ENCODE measurements at regions not wholly inside any gene's neighbourhood (a gene's known extent, or its start where the extent isn't known, plus 50 kb on each side); places are given as distances from the start of the nearest gene placed in this dataset.

DNA sequence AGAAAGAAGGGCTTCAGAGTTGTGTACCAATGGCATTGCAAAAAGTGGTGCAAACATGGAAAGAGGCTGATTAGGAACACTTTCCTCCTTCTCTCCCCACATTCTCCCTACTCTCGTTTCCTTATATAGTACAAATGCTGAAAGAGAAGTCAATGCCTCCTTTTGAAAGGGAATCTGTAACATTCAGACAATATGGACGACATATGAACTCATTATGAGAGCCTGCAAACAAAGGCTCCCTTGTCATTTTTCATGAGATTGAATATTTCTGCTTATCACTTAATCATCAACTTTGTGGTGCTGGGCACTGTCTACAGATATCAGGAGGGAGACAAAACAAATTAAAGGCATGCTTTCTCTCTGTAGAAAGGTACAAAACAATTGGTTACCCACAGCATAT, 437.1 kb upstream of the PHF14 start:
- TF ChIP-seq, protein P1, sequence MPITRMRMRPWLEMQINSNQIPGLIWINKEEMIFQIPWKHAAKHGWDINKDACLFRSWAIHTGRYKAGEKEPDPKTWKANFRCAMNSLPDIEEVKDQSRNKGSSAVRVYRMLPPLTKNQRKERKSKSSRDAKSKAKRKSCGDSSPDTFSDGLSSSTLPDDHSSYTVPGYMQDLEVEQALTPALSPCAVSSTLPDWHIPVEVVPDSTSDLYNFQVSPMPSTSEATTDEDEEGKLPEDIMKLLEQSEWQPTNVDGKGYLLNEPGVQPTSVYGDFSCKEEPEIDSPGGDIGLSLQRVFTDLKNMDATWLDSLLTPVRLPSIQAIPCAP (CRISPR knock-in tag; IDR thresholded peaks at IDR 0.05): no peak
- TF ChIP-seq, protein P2, sequence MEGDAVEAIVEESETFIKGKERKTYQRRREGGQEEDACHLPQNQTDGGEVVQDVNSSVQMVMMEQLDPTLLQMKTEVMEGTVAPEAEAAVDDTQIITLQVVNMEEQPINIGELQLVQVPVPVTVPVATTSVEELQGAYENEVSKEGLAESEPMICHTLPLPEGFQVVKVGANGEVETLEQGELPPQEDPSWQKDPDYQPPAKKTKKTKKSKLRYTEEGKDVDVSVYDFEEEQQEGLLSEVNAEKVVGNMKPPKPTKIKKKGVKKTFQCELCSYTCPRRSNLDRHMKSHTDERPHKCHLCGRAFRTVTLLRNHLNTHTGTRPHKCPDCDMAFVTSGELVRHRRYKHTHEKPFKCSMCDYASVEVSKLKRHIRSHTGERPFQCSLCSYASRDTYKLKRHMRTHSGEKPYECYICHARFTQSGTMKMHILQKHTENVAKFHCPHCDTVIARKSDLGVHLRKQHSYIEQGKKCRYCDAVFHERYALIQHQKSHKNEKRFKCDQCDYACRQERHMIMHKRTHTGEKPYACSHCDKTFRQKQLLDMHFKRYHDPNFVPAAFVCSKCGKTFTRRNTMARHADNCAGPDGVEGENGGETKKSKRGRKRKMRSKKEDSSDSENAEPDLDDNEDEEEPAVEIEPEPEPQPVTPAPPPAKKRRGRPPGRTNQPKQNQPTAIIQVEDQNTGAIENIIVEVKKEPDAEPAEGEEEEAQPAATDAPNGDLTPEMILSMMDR (IDR thresholded peaks at IDR 0.05): no peak
- no peak for TF ChIP-seq JUN (CRISPR knock-in tag; IDR thresholded peaks at IDR 0.05)
- TF ChIP-seq, protein P3, sequence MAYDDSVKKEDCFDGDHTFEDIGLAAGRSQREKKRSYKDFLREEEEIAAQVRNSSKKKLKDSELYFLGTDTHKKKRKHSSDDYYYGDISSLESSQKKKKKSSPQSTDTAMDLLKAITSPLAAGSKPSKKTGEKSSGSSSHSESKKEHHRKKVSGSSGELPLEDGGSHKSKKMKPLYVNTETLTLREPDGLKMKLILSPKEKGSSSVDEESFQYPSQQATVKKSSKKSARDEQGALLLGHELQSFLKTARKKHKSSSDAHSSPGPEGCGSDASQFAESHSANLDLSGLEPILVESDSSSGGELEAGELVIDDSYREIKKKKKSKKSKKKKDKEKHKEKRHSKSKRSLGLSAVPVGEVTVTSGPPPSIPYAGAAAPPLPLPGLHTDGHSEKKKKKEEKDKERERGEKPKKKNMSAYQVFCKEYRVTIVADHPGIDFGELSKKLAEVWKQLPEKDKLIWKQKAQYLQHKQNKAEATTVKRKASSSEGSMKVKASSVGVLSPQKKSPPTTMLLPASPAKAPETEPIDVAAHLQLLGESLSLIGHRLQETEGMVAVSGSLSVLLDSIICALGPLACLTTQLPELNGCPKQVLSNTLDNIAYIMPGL (CRISPR knock-in tag; IDR thresholded peaks at IDR 0.05): no peak
- TF ChIP-seq, protein P4, sequence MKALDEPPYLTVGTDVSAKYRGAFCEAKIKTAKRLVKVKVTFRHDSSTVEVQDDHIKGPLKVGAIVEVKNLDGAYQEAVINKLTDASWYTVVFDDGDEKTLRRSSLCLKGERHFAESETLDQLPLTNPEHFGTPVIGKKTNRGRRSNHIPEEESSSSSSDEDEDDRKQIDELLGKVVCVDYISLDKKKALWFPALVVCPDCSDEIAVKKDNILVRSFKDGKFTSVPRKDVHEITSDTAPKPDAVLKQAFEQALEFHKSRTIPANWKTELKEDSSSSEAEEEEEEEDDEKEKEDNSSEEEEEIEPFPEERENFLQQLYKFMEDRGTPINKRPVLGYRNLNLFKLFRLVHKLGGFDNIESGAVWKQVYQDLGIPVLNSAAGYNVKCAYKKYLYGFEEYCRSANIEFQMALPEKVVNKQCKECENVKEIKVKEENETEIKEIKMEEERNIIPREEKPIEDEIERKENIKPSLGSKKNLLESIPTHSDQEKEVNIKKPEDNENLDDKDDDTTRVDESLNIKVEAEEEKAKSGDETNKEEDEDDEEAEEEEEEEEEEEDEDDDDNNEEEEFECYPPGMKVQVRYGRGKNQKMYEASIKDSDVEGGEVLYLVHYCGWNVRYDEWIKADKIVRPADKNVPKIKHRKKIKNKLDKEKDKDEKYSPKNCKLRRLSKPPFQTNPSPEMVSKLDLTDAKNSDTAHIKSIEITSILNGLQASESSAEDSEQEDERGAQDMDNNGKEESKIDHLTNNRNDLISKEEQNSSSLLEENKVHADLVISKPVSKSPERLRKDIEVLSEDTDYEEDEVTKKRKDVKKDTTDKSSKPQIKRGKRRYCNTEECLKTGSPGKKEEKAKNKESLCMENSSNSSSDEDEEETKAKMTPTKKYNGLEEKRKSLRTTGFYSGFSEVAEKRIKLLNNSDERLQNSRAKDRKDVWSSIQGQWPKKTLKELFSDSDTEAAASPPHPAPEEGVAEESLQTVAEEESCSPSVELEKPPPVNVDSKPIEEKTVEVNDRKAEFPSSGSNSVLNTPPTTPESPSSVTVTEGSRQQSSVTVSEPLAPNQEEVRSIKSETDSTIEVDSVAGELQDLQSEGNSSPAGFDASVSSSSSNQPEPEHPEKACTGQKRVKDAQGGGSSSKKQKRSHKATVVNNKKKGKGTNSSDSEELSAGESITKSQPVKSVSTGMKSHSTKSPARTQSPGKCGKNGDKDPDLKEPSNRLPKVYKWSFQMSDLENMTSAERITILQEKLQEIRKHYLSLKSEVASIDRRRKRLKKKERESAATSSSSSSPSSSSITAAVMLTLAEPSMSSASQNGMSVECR (CRISPR knock-in tag; IDR thresholded peaks at IDR 0.05; ENCODE audit: borderline replicate concordance): no peak

Measured in WTC11 (cell line).